KMS-11 (cell line): ENCODE measurements at regions not wholly inside any gene's neighbourhood (a gene's known extent, or its start where the extent isn't known, plus 50 kb on each side); places are given as distances from the start of the nearest gene placed in this dataset.
"Not testable (repeated sequence)": the region's sequence is repeated elsewhere in the genome, so short reads cannot be mapped to it uniquely, and the experiment has no call there.

ENCODE experiments used
- H2AFZ ChIP-seq: fragments of 200-600 bp; sonication (generic); 2 replicates; pipeline ENCODE4 v1.6.1; 2016; ENCODE audit warnings: antibody characterized with exemption, mixed run types, low read depth
- H3K27ac ChIP-seq: fragments of 200-600 bp; sonication (generic); 2 replicates; pipeline ENCODE4 v1.6.1; 2016; ENCODE audit warnings: mild to moderate bottlenecking, mixed run types
- H3K27me3 ChIP-seq: fragments of 200-600 bp; sonication (generic); 2 replicates; pipeline ENCODE4 v1.6.1; 2017; ENCODE audit warnings: mild to moderate bottlenecking, low read depth, mixed run types, moderate library complexity; ENCODE audit not compliant: insufficient read depth
- H3K36me3 ChIP-seq: fragments of 200-600 bp; sonication (generic); 2 replicates; pipeline ENCODE4 v1.6.1; 2017; ENCODE audit warnings: mild to moderate bottlenecking, mixed run types; ENCODE audit not compliant: insufficient read depth
- H3K4me1 ChIP-seq: fragments of 200-600 bp; sonication (generic); 2 replicates; pipeline ENCODE4 v1.6.1; 2016; ENCODE audit warnings: mild to moderate bottlenecking, low read depth, mixed run types; ENCODE audit not compliant: poor library complexity, severe bottlenecking
- H3K4me2 ChIP-seq: fragments of 200-600 bp; sonication (generic); 2 replicates; pipeline ENCODE4 v1.7.0; 2016; ENCODE audit warnings: mild to moderate bottlenecking, mixed run types
- H3K4me3 ChIP-seq: fragments of 200-600 bp; sonication (generic); IDR thresholded peaks from 2 replicates; pipeline ENCODE4 v1.6.1; 2017; ENCODE audit warnings: low read depth, low read length, mixed read lengths; ENCODE audit not compliant: insufficient read depth
- H3K79me2 ChIP-seq: fragments of 200-600 bp; sonication (generic); 2 replicates; pipeline ENCODE4 v1.6.1; 2016; ENCODE audit warnings: low read depth, mixed run types; ENCODE audit not compliant: insufficient read depth
- H3K9ac ChIP-seq: fragments of 200-600 bp; sonication (generic); 2 replicates; pipeline ENCODE4 v1.6.1; 2016; ENCODE audit warnings: mild to moderate bottlenecking, mixed run types
- H4K20me1 ChIP-seq: fragments of 200-600 bp; sonication (generic); 2 replicates; pipeline ENCODE4 v1.6.1; 2016; ENCODE audit warnings: mild to moderate bottlenecking, mixed run types; ENCODE audit not compliant: insufficient read depth
- TF ChIP-seq, protein P1 (sequence below): fragments of 200-600 bp; sonication (generic); conservative IDR thresholded peaks from 2 replicates; pipeline ENCODE4 v1.6.1; 2017; ENCODE audit warnings: low read depth, mild to moderate bottlenecking, antibody characterized with exemption, low read length, moderate library complexity, mixed read lengths

DNA sequence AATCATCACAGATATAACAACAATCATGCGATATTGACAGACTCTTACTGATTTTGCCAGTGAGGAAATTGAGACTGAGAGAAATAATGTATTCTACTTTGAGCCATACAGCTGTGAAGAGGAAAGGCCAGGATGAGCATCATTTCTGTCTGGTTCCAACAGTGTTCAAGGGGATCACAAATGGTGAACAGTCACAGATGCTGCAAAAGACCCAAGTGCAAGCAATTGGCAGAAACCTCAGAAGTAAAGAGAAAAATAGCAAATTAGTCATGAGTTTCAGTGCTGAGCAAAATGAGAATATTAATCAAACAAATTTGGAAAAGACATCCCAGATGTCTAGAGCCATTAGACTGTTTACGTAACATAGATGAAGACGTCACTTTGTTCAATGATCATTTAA lies 114.1 kb downstream of the RAB38 start:
- TF ChIP-seq, protein P1, sequence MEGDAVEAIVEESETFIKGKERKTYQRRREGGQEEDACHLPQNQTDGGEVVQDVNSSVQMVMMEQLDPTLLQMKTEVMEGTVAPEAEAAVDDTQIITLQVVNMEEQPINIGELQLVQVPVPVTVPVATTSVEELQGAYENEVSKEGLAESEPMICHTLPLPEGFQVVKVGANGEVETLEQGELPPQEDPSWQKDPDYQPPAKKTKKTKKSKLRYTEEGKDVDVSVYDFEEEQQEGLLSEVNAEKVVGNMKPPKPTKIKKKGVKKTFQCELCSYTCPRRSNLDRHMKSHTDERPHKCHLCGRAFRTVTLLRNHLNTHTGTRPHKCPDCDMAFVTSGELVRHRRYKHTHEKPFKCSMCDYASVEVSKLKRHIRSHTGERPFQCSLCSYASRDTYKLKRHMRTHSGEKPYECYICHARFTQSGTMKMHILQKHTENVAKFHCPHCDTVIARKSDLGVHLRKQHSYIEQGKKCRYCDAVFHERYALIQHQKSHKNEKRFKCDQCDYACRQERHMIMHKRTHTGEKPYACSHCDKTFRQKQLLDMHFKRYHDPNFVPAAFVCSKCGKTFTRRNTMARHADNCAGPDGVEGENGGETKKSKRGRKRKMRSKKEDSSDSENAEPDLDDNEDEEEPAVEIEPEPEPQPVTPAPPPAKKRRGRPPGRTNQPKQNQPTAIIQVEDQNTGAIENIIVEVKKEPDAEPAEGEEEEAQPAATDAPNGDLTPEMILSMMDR = no peak
- H2AFZ ChIP-seq = no peak overlapping the region

DNA sequence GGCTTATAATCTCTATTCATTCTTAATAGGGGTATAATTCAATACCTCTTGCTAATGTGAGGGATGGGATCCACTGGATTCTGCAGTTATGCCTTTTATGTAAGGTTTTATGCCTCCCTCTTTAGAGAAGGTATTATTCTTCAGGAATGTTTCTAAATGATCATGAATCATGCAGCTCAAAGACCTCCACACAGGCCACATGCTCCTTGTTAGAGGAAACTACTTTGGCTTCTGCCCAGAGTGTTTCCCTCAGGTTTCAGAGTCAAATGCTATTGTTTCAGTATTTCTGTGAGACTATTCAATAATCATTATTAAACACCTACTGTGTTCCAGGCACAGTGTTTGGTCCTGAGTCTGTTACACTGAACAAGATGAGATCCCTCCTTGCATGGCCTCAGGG lies 115.9 kb downstream of the RAB38 start:
- Histone ChIP-seq H3K36me3 (no peaks in the 10 kb centered on the region), H3K9ac (no peak overlapping the region), H3K27me3 (no peaks in the 10 kb centered on the region), H3K4me2 (no peak overlapping the region), H2AFZ (no peak overlapping the region), H3K4me1 (no peaks in the 10 kb centered on the region), H3K4me3 (no peak overlapping the region), H3K79me2 (no peaks in the 10 kb centered on the region), H4K20me1 (no peaks in the 10 kb centered on the region), H3K27ac (no peak overlapping the region)
- TF ChIP-seq, protein P1 = no peak

More for the DNA sequence above, 114.1 kb downstream of the RAB38 start:
- Histone ChIP-seq H3K27me3 (no peaks in the 10 kb centered on the region), H3K79me2 (no peaks in the 10 kb centered on the region), H3K27ac (no peak overlapping the region), H3K36me3 (no peaks in the 10 kb centered on the region), H3K4me2 (no peak overlapping the region), H4K20me1 (no peaks in the 10 kb centered on the region), H3K4me3 (no peak overlapping the region), H3K4me1 (no peaks in the 10 kb centered on the region), H3K9ac (no peak overlapping the region)

GRCh38 chr11:88051396-88051795 lies 123.8 kb downstream of the RAB38 start:
- H2AFZ ChIP-seq = no peak overlapping the region
- TF ChIP-seq, protein P1 = no peak
- no peaks in the 10 kb centered on the region for H3K27me3 ChIP-seq
- no peaks in the 10 kb centered on the region for H4K20me1 ChIP-seq
- H3K4me1 ChIP-seq = no peaks in the 10 kb centered on the region
- H3K36me3 ChIP-seq = no peaks in the 10 kb centered on the region
- no peaks in the 10 kb centered on the region for H3K79me2 ChIP-seq
- no peak overlapping the region for H3K4me2 ChIP-seq
- H3K4me3 ChIP-seq = no peak overlapping the region
- H3K9ac ChIP-seq = no peak overlapping the region
- no peak overlapping the region for H3K27ac ChIP-seq

GRCh38 chr11:88050247-88050646 lies 125.0 kb downstream of the RAB38 start:
- Histone ChIP-seq H3K4me3 (no peak overlapping the region), H3K36me3 (no peaks in the 10 kb centered on the region), H3K4me2 (no peak overlapping the region), H4K20me1 (no peaks in the 10 kb centered on the region), H2AFZ (no peak overlapping the region), H3K4me1 (no peaks in the 10 kb centered on the region), H3K9ac (no peak overlapping the region), H3K27ac (no peak overlapping the region), H3K27me3 (no peaks in the 10 kb centered on the region), H3K79me2 (no peaks in the 10 kb centered on the region)
- TF ChIP-seq, protein P1 = no peak

DNA sequence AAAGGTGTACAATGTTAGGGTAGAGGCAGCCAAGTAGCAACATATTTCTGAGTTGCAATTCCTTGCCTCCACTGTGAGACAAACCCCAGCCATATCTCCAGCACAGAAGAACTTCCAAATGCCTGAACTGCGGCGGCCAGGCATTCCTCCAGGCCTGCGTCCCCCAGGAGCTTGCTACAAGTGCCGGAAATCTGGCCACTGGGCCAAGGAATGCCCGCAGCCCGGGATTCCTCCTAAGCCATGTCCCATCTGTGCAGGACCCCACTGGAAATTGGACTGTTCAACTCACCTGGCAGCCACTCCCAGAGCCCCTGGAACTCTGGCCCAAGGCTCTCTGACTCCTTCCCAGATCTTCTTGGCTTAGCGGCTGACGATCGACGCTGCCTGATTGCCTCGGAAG lies 130.0 kb downstream of the RAB38 start:
- not testable (repeated sequence) for H3K9ac ChIP-seq, H4K20me1 ChIP-seq

DNA sequence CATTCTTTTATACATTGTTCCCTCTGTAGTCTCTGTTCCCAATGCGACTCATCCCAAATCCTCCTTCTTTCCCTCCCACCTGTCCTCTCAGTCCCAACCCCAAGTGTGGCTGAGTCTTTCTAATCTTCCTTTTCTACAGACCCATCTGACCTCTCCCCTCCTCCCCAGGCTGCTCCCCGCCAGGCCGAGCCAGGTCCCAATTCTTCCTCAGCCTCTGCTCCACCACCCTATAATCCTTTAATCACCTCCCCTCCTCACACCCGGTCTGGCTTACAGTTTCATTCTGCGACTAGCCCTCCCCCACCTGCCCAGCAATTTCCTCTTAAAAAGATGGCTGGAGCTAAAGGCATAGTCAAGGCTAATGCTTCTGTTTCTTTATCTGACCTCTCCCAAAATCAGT lies 130.6 kb downstream of the RAB38 start:
- H2AFZ ChIP-seq, H3K79me2 ChIP-seq, H3K4me2 ChIP-seq, H4K20me1 ChIP-seq, H3K4me1 ChIP-seq, H3K36me3 ChIP-seq, H3K9ac ChIP-seq, H3K27me3 ChIP-seq, H3K27ac ChIP-seq, H3K4me3 ChIP-seq: not testable (repeated sequence)

More for the DNA sequence above, 130.0 kb downstream of the RAB38 start:
- H3K36me3 ChIP-seq, H3K79me2 ChIP-seq, H3K4me2 ChIP-seq, H3K27me3 ChIP-seq, H3K4me3 ChIP-seq, H3K27ac ChIP-seq, H3K4me1 ChIP-seq, H2AFZ ChIP-seq: not testable (repeated sequence)
